G401.6 (cell line): ENCODE measurements at regions not wholly inside any gene's neighbourhood (a gene's known extent, or its start where the extent isn't known, plus 50 kb on each side); places are given as distances from the start of the nearest gene placed in this dataset.
"Not testable (repeated sequence)": the region's sequence is repeated elsewhere in the genome, so short reads cannot be mapped to it uniquely, and the experiment has no call there.

ENCODE experiments used
- FAIRE-seq: peaks from 2 replicates; lab custom pipeline; 2012; peaks lifted over from hg19 to GRCh38; lab: Jason Lieb, UNC

- FAIRE-seq, result no peak
These were observed 142.3 kb downstream of the IGLL1 start for GRCh38 chr22:23437779-23438178.

DNA sequence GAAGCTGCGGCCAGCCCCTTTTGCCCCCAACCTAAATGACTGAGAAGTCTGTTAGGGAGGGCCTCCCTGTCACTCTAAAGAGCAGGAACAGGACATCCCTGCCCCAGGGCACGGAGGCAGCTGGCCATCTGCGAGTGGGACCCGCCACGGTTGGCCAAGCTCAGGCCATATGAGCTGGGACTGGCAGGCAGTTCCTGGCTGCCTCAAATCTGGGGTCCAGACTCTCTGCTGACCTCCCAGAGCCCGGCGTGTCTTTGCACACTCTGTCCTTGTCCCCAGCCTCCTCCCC, 143.0 kb downstream of the IGLL1 start:
- FAIRE-seq, result not testable (repeated sequence)

DNA sequence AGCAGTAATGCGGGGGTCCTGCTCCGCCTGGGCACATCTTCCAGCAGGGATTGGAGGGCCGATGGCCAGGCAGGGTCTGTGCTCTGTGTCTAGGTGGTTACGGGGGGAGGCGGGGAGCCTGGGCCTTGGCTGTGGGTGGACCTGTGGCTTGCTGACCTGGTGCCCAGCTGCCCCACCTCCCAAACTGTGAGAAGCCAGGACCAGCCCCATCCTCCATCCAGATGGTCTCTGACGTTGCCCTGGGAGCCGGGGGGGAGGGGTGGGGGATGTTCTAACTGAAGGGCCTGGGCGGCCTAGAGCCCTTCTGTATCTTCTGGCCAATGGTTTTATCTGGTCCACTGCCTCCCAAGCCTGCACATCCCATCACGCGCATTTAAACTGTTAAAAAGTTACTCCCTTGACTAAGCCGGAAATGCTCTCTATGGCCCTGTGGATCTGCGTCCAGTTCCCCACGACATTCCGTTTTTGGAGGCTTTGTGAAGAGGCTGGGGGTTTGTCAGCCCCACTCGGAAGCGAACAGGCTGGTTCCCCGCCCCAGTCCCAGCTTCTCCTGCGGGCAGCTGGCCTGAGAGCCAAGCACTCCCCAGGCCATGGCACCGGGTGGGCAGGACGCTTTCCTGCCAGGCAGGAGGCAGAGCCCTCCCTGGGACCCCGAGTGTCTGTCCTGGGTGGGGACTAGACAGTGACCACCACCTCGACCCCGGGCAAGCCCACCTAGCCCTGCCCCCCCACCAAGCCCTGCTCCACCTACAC, 143.6 kb downstream of the IGLL1 start:
- not testable (repeated sequence) for FAIRE-seq

GRCh38 chr22:23435186-23435585, 144.9 kb downstream of the IGLL1 start:
- FAIRE-seq, result not testable (repeated sequence)

GRCh38 chr22:23434198-23434830, 145.8 kb downstream of the IGLL1 start:
- FAIRE-seq, result not testable (repeated sequence)

DNA sequence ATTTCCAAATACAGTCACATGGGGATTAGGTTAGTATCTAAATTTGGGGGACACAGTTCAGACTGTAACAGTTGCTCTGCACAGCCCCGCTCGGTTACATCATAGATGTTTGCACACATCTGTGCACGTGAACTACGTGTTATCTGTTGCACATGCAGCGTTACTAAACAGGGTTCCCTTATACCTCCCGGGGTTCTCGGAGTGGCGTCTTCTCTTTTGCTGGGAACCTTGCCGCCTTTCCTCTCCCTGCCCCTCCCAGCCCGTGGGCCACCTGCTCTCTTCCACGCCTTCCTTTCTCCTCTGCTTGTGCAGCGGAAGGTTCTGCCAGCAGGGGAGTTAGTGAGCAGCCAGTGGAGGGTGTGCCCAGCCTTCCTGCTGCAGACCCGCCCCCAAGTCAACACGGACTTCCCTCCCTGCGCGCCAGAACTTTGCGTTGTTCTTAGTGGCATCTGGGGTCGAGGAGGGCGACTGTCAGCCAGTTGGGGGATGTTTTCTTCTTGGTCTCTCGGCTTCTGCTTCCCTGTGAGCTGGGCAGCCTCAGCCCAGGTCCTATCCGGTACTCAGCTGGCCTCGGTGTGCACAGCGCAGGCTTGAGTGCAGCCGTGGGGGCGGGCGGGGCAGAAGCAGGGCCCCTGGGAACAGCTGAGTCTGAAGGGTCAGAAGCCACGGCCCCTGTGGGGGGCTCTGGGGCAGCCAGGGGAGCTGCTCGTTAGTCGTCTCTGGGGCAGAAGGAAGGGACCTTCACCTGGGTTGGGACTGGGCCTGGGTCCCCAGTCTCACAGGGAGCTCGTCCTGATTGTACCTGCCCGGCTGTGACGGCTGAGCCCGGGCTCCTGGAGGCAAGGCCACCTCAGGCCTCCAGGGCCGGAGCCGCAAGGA, 146.7 kb downstream of the IGLL1 start:
- FAIRE-seq, result peak; percentile 61

- not testable (repeated sequence) for FAIRE-seq
These were observed 147.4 kb downstream of the IGLL1 start for GRCh38 chr22:23432719-23433118.

DNA sequence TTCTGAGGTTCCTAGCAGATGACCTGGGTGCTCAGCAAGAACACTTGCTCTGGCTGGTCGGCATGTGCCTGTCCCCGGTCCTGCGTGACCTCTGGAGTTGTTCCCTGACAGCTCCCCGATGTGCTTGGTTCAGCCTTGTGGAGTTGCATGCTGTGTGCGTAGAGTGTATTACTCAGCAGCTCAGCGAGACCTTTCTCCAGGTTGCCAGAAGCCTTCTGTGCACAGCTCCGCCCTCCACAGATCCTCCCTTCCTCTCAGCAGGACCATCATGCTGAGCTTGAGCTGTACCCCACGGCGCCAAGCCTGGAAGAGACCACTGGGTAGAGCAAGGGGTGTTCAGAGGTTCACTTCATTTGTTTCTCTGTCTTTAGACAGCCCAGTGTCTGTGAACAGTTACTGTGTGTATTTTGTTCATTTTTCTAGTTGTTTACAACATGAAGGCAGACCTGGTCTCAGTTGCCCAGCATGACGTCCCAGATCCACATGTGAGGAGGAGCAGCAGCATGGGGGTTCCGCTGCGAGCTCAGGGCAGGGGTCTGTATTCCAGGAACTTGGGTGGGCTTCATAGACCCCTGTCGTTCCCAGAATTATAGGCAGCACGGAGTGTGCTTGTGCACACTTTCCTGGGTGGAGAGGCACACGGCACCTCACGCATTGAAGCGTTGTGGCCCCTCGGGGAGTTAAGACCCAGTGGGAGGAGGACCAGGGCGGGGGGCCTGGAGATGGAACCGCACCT, 148.6 kb downstream of the IGLL1 start:
- no peak for FAIRE-seq

GRCh38 chr22:23424551-23425068, 155.5 kb downstream of the IGLL1 start:
- not testable (repeated sequence) for FAIRE-seq

- no peak for FAIRE-seq
These were observed 156.1 kb downstream of the IGLL1 start for GRCh38 chr22:23424031-23424430.

- not testable (repeated sequence) for FAIRE-seq
These were observed 157.8 kb downstream of the IGLL1 start for GRCh38 chr22:23422281-23422680.

- not testable (repeated sequence) for FAIRE-seq
These were observed 158.8 kb downstream of the IGLL1 start for GRCh38 chr22:23421300-23421699.

GRCh38 chr22:23419931-23420330, 160.2 kb downstream of the IGLL1 start:
- no peak for FAIRE-seq

DNA sequence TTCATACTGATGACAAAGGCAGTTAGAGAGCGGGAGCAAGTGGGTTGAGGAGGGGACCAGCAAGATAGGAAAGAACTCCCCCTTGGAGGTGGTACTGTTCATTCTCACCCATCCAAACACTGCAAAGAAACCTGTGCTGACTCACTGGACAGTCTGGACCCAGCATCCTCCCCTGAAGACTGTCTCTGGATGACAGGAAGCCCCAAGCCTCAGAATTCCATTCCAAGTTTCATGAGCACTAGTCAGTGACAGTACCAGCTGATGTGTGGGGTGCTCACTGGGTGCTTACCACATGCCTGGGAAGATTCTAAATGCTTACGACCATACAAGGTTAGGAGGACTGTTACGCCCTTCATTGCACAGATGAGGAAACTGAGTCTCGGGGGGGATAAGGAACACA, 160.9 kb downstream of the IGLL1 start:
- FAIRE-seq, result no peak

- FAIRE-seq, result no peak
These were observed 161.8 kb downstream of the IGLL1 start for GRCh38 chr22:23418159-23418788.

- FAIRE-seq, result not testable (repeated sequence)
These were observed 162.8 kb downstream of the IGLL1 start for GRCh38 chr22:23417327-23417726.

GRCh38 chr22:23416169-23416690, 163.9 kb downstream of the IGLL1 start:
- not testable (repeated sequence) for FAIRE-seq

- no peak for FAIRE-seq
These were observed 164.6 kb downstream of the IGLL1 start for GRCh38 chr22:23415490-23415851.

DNA sequence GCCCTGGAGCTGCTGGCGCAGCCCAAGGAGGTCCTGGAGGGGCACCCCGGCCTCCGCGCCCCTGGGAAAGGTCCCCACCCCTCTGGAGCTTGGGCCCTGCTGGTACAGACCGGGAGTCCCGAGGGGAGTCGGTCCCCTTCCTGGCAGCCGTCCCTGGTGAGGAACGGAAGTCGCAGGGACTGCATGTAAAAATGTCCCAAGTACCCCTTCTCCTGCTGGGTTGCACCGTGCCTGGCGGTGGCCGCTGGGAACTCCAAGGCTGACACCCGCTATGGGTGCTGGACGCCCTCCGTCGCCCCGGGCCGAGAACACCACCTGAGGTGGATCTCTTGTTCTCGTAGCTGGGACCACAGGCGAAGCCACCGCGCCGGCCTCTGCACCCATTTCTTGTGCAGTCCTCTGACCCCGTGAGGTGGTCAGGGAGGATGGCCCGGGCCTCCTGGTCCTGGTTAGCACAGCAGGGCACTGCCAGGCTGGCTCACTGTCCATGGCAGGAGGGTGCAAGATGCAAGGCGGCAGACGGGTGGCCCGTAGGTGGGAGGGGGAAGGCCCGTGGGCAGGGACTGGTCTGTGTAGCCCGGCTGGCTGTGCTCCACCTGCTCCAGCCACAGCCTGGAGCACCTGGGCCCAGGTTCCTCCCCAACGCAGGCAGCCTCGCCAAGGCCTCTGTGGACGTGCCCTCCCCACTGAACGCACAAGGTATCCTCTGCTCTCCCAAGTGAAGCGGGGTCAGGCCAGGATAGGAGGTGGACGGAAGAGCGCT, 165.2 kb downstream of the IGLL1 start:
- no peak for FAIRE-seq

DNA sequence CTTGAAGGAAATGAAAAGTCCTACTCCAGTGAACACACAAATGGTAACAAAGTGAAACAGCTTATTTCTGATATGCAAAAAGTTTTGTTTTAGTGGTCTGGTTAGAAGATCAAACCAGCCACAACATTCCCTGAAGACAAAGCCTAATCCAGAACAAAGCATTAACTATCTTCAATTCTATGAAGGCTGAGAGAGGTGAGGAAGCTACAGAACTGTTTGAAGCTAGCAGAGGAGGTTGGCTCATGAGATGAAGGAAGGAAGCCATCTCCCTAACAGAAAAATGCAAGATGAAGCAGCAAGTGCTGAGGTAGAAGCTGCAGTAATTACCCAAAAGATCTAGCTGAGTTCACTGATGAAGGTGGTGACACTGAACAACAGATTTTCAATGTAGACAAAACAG, 168.4 kb downstream of the IGLL1 start:
- FAIRE-seq, result no peak

GRCh38 chr22:23410411-23410810, 169.7 kb downstream of the IGLL1 start:
- FAIRE-seq, result no peak
